BLaER1 treated with 17β-estradiol and CSF1 and Interleukin-3, amounts not matched to agents 10 nM and 100 nM (cell line): ENCODE measurements at regions not wholly inside any gene's neighbourhood (a gene's known extent, or its start where the extent isn't known, plus 50 kb on each side); places are given as distances from the start of the nearest gene placed in this dataset.
A peak's percentile ranks its signal among the peaks of the same experiment; 100 is the strongest.

Experiments
- H3K27ac ChIP-seq, 11 experiments: shearing (Covaris generic); formaldehyde crosslinking; 2 replicates each; pipeline ENCODE4 v1.8.1; 2022
- H3K27me3 ChIP-seq, 11 experiments: shearing (Covaris generic); formaldehyde crosslinking; 2 replicates each; pipeline ENCODE4 v1.8.1; 2022
- H3K36me3 ChIP-seq, 11 experiments: shearing (Covaris generic); formaldehyde crosslinking; 2 replicates each; pipeline ENCODE4 v1.8.1; 2022
- H3K4me1 ChIP-seq, 10 experiments: shearing (Covaris generic); formaldehyde crosslinking; 2 replicates each; pipeline ENCODE4 v1.8.1; 2022
- H3K4me2 ChIP-seq, 11 experiments: shearing (Covaris generic); formaldehyde crosslinking; 2 replicates each; pipeline ENCODE4 v1.8.1; 2022
- H3K4me3 ChIP-seq, 10 experiments: shearing (Covaris generic); formaldehyde crosslinking; 2 replicates each; pipeline ENCODE4 v1.8.1; 2022
- H3K9ac ChIP-seq, 11 experiments: shearing (Covaris generic); formaldehyde crosslinking; 2 replicates each; pipeline ENCODE4 v1.8.1; 2022
- H3K9me3 ChIP-seq, 11 experiments: shearing (Covaris generic); formaldehyde crosslinking; replicated peaks in 1 of 11; 2 replicates each; pipeline ENCODE4 v1.8.1; 2022
- H4K20me1 ChIP-seq, 11 experiments: shearing (Covaris generic); formaldehyde crosslinking; 2 replicates each; pipeline ENCODE4 v1.8.1; 2022
- Cebpa-rat ChIP-seq, 11 experiments: shearing (Covaris generic); IDR thresholded peaks; 2 replicates each; pipeline ENCODE4 v1.8.1; 2022

DNA sequence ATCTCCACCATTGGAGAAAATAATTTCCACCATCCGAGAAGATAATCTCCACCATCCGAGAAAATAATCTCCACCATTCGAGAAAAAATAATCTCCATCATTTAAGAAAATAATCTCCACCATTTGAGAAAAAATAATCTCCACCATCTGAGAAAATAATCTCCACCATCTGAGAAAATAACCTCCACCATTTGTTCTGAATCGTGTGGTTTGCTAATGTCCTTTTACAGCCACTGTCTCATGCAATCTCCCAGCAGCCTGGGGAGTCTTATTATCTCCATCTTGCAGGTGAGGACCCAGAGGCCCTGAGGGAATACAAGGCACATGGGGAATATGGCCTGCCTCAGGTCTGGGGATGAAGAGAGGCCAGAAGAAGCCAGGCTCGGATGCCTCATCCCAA lies 54.1 kb upstream of the TCF20 start:
- H3K9me3 ChIP-seq, result no peaks in the 10 kb centered on the region
- peaks cover 0 to 50% (median 22%) of the 10 kb centered on the region in 11 experiments; a peak in 10 of 22 replicates for H4K20me1 ChIP-seq
- H3K36me3 ChIP-seq, result no peaks in the 10 kb centered on the region
- H3K4me3 ChIP-seq, result peak overlapping the region in 1 of 10 experiments; percentile 6; a peak in 2 of 20 replicates
- no peak for TF ChIP-seq Cebpa-rat (IDR thresholded peaks at IDR 0.05)
- 0 out of 22 replicates have a peak, but pooled peaks cover 0 to 6% (median 0%) of the 10 kb centered on the region in 11 experiments for H3K27me3 ChIP-seq
- peak overlapping the region in 6 of 11 experiments; percentile 7 to 59 (median 46); a peak in 8 of 22 replicates for H3K27ac ChIP-seq
- peak overlapping the region in 7 of 11 experiments; percentile 32 to 65 (median 57); a peak in 8 of 22 replicates for H3K9ac ChIP-seq
- peaks cover 54 to 92% (median 79%) of the 10 kb centered on the region in 10 experiments for H3K4me1 ChIP-seq
- peak overlapping the region; percentile 68 to 96 (median 91) for H3K4me2 ChIP-seq

DNA sequence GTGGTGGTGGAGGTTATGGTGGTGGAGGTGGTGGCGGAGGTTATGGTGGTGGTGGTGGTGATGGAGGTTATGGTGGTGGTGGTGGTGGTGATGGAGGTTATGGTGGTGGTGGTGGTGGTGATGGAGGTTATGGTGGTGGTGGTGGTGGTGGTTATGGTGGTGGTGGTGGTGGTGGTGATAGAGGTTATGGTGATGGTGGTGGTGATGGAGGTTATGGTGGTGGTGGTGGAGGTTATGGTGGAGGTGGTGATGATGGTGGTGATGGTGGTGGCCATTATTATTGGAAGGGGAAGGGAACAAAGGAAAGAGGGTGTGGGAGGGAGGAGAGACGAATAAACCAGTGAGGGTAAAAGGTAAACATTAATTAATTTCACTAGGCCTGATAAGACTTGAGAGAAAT lies 53.5 kb upstream of the TCF20 start:
- 0 out of 22 replicates have a peak, but pooled peaks cover 0 to 6% (median 0%) of the 10 kb centered on the region in 11 experiments for H3K27me3 ChIP-seq
- peaks cover 0 to 45% (median 19%) of the 10 kb centered on the region in 11 experiments; a peak in 10 of 22 replicates for H4K20me1 ChIP-seq
- H3K4me2 ChIP-seq, result no peak overlapping the region
- no peak for TF ChIP-seq Cebpa-rat (IDR thresholded peaks at IDR 0.05)
- H3K9ac ChIP-seq, result no peak overlapping the region
- no peaks in the 10 kb centered on the region for H3K36me3 ChIP-seq
- H3K27ac ChIP-seq, result no peak overlapping the region
- H3K4me3 ChIP-seq, result no peak overlapping the region
- peaks cover 60 to 92% (median 79%) of the 10 kb centered on the region in 10 experiments for H3K4me1 ChIP-seq
- no peaks in the 10 kb centered on the region for H3K9me3 ChIP-seq

DNA sequence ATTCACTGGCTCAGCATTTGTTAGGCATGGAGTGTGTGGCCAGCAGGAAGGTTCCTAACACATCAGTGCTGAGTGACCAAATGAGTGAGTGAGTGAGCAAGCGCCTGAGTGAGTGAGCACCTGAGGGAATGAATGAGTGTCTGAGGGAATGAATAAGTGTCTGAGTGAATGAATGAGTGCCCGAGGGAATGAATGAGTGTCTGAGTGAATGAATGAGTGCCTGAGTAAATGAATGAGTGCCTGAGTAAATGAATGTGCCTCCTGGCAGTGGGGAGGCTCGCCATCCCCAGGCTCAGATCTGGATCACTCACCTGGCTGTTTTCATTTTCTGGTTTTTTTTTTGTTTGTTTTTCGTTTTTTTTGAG lies 52.1 kb upstream of the TCF20 start:
- Histone ChIP-seq H3K27me3 (no peaks in the 10 kb centered on the region), H3K36me3 (no peaks in the 10 kb centered on the region), H3K4me1 (peaks cover 61 to 92% (median 79%) of the 10 kb centered on the region in 10 experiments), H3K4me2 (peak overlapping the region; percentile 25 to 70 (median 53)), H3K27ac (peak overlapping the region in 3 of 11 experiments; percentile 4 to 49 (median 43); a peak in 5 of 22 replicates), H3K4me3 (no peak overlapping the region), H3K9me3 (no peaks in the 10 kb centered on the region), H3K9ac (peak overlapping the region in 7 of 11 experiments; percentile 3 to 44 (median 16); a peak in 7 of 22 replicates), H4K20me1 (peaks cover 0 to 41% (median 14%) of the 10 kb centered on the region in 11 experiments; a peak in 10 of 22 replicates)
- no peak for TF ChIP-seq Cebpa-rat (IDR thresholded peaks at IDR 0.05)

DNA sequence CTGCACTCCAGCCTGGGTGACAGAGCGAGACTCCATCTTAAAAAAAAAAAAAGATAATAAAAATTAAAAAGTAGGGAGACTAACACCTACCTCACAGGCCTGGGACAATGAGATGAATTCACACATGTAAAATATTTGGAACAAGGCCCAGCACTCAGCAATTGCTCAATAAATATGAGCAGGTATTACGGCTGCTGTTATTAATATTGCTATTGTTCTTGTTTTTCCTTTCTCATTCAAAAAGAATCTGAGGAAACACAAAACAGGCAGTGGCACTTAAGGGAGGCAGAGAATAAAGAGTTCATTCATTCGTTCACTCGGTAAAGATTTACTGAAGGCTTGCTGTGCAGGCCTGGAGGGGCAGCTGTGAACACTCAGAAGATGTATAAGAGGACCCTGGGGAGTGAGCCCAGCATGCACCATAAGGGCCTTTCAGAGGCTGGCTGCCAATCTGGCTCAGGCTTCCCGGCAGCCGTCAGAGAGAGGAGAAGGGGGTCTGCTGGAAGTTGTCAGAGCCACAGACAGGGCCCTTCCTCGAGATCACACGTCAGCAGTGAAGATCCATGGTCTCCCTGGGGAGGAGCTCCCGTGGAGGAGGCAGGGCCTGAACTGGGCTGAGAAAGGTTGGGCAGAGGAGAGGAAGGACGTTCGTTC lies 51.6 kb upstream of the TCF20 start:
- Histone ChIP-seq H4K20me1 (peaks cover 0 to 39% (median 10%) of the 10 kb centered on the region in 11 experiments; a peak in 10 of 22 replicates), H3K27me3 (no peaks in the 10 kb centered on the region), H3K4me1 (peaks cover 61 to 92% (median 79%) of the 10 kb centered on the region in 10 experiments), H3K9ac (peak overlapping the region in 6 of 11 experiments; percentile 3 to 44 (median 22); a peak in 6 of 22 replicates), H3K27ac (peak overlapping the region in 3 of 11 experiments; percentile 4 to 49 (median 43); a peak in 5 of 22 replicates), H3K9me3 (no peaks in the 10 kb centered on the region), H3K4me3 (no peak overlapping the region), H3K36me3 (no peaks in the 10 kb centered on the region), H3K4me2 (peak overlapping the region; percentile 25 to 70 (median 53))
- no peak for TF ChIP-seq Cebpa-rat (IDR thresholded peaks at IDR 0.05)

DNA sequence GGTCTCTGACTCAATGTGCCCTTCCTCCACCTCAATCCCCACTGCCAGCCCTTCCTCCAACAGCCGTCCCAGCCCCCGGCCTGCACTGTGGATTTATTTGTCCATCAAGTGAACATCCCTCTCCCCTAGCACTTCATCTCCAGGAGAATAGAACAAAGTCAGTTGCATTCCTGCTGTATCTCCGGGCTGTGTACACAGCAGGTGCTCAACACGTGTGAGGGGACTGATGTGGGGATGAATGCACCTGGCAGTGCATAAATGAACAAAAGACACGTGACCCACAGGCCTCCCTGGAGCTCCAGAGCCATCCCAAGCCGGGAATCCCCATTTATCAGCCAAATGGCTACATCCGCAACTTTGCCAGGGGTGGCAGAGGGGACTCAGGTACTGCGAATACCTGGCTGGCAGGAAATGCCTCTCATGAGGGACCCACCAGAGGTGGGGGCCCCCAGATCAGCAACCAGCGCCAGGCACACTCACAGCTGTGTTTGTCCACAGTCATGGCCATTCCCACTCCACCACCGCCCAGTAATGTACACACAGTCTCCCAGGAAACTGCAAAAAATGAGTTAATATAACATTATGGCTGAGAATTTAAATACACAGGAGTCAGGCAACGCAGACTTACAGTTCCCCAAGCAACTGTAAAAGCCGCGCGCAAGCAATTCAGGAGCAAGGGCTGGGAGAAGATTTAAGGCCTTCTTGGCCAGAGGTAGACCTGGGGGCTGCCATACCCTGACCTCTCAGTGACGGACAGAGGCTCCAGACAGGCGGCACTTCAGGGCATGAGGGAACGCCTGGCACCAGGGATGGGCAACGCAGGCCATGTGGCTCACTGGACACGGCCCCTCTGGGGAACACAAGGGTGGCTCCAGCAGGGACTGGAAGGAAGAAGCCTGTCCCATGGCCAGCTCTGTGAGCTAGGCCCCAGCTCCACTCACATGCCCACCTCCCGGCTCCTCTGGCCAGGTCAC lies 50.3 kb upstream of the TCF20 start:
- no peak for TF ChIP-seq Cebpa-rat (IDR thresholded peaks at IDR 0.05)
- Histone ChIP-seq H3K9ac (no peak overlapping the region; a peak in 2 of 22 replicates), H3K9me3 (no peaks in the 10 kb centered on the region), H3K4me3 (no peak overlapping the region), H4K20me1 (peaks cover 0 to 26% (median 6%) of the 10 kb centered on the region in 11 experiments; a peak in 10 of 22 replicates), H3K4me1 (peaks cover 60 to 92% (median 78%) of the 10 kb centered on the region in 10 experiments), H3K27me3 (no peaks in the 10 kb centered on the region), H3K36me3 (no peaks in the 10 kb centered on the region), H3K27ac (peak overlapping the region in 1 of 11 experiments; percentile 31; a peak in 1 of 22 replicates), H3K4me2 (peak overlapping the region in 6 of 11 experiments; percentile 30 to 82 (median 70); a peak in 8 of 22 replicates)
